ENCODE measurements at regions not wholly inside any gene's neighbourhood (a gene's known extent, or its start where the extent isn't known, plus 50 kb on each side); places are given as distances from the start of the nearest gene placed in this dataset.

GRCh38 chr2:9758741-9759140 is 84.5 kb upstream of the TAF1B start:
- DNase-seq, result no peak

GRCh38 chr2:9760069-9760901 is 83.0 kb upstream of the TAF1B start:
- DNase-seq, result no peak

- no peak for DNase-seq
Observed at GRCh38 chr2:9760902-9761228, 82.4 kb upstream of the TAF1B start.

- DNase-seq, result no peak
Observed at GRCh38 chr2:9761577-9761976, 81.7 kb upstream of the TAF1B start.

GRCh38 chr2:9762164-9762563 is 81.1 kb upstream of the TAF1B start:
- no peak for DNase-seq

GRCh38 chr2:9762941-9763340 is 80.3 kb upstream of the TAF1B start:
- DNase-seq, result no peak

- DNase-seq, result no peak
Observed at GRCh38 chr2:9763356-9764152, 79.7 kb upstream of the TAF1B start.

- no peak for DNase-seq
Observed at GRCh38 chr2:9764153-9764778, 79.0 kb upstream of the TAF1B start.

GRCh38 chr2:9765611-9766531 is 77.4 kb upstream of the TAF1B start:
- no peak for DNase-seq

GRCh38 chr2:9767656-9768281 is 75.5 kb upstream of the TAF1B start:
- DNase-seq, result no peak

- no peak for DNase-seq
Observed at GRCh38 chr2:9768388-9768787, 74.9 kb upstream of the TAF1B start.

- no peak for DNase-seq
Observed at GRCh38 chr2:9769171-9770005, 73.9 kb upstream of the TAF1B start.

- DNase-seq, result no peak
Observed at GRCh38 chr2:9770006-9770307, 73.3 kb upstream of the TAF1B start.

- DNase-seq, result peak; percentile 73
Observed at GRCh38 chr2:9770308-9771100, 72.8 kb upstream of the TAF1B start.

GRCh38 chr2:9771101-9771449 is 72.2 kb upstream of the TAF1B start:
- no peak for DNase-seq

GRCh38 chr2:9771481-9772017 is 71.7 kb upstream of the TAF1B start:
- DNase-seq, result peak; percentile 40

GRCh38 chr2:9772035-9772998 is 71.0 kb upstream of the TAF1B start:
- no peak for DNase-seq

- DNase-seq, result no peak
Observed at GRCh38 chr2:9772999-9773902, 70.0 kb upstream of the TAF1B start.

All from midbrain (tissue), 1 donor.